ENCODE measurements at regions not wholly inside any gene's neighbourhood (a gene's known extent, or its start where the extent isn't known, plus 50 kb on each side); places are given as distances from the start of the nearest gene placed in this dataset.

DNA sequence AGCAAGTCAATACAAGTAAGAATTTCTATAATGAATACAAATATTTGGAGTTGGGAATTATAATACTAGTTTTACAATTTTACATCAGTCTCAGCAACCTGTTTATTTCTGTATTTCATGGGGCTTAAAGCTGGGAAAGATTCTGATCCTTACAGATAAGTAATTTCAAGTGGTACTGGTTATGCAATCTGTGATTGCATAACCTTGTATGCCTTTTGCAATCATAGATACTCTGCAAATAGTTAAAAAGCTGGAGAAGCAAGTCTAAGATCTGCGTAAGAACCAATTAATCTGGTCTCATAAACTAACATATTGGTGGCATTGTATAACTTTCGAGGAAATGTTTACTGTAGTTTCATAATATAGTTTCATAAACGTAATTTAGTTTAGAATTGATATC, 198.3 kb upstream of the PGR start:
- no peak for DNase-seq
- H3K4me1 Mint-ChIP-seq: no peaks in the 10 kb centered on the region
- ATAC-seq: no peak
- no peak overlapping the region for H3K4me3 Mint-ChIP-seq
- H3K27me3 Mint-ChIP-seq: no peaks in the 10 kb centered on the region
- no peak overlapping the region for H3K27ac Mint-ChIP-seq
- peaks cover 0 to 14% of the 10 kb centered on the region in 2 donors for H3K9me3 Mint-ChIP-seq

DNA sequence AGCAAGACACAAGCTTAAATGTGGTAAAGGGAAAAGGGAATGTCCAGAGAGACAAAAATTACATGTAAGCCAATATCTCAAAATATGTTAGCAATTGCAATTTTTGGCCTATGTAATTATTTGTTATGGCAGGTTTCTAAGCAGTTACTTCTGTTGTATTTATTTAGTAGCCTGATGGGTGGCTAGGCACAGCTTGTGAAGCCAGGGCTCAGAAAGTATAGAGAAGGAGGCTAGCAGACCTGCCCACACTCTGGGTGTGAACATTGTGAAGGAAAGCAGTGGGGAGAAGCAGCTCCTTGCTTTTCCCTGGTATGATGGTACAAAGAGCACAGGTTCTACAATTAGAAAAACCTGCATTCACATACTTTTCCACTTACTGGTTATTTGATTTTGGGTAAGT, 196.5 kb upstream of the PGR start:
- Mint-ChIP-seq H3K4me1 (no peaks in the 10 kb centered on the region), H3K9me3 (peaks cover 0 to 15% of the 10 kb centered on the region in 2 donors), H3K27me3 (no peaks in the 10 kb centered on the region), H3K27ac (no peak overlapping the region), H3K4me3 (no peak overlapping the region)
- ATAC-seq: no peak
- no peak for DNase-seq

DNA sequence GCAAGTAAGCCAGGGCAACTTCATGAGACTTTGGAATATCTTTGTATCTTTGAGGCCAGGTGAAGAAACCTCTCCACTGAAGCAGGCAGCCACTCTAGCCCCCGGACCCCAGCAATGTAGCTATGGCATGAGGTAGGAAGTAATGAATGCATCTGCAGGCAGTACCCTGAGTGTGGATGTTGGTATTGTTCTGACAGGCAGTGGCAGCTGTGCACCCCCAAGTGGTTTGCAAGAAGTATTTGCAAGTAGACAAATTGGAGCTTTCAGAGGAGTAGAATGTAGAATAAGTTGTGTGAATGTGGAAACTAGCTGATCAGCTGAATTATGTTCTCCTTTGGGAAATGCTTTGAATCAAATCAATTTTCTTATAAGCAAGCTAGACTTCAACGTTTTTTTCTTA, 194.4 kb upstream of the PGR start:
- Mint-ChIP-seq H3K9me3 (peaks cover 6 to 10% of the 10 kb centered on the region in 2 donors), H3K27ac (no peak overlapping the region), H3K4me1 (no peaks in the 10 kb centered on the region), H3K4me3 (no peak overlapping the region), H3K27me3 (no peaks in the 10 kb centered on the region)
- DNase-seq: no peak
- no peak for ATAC-seq

DNA sequence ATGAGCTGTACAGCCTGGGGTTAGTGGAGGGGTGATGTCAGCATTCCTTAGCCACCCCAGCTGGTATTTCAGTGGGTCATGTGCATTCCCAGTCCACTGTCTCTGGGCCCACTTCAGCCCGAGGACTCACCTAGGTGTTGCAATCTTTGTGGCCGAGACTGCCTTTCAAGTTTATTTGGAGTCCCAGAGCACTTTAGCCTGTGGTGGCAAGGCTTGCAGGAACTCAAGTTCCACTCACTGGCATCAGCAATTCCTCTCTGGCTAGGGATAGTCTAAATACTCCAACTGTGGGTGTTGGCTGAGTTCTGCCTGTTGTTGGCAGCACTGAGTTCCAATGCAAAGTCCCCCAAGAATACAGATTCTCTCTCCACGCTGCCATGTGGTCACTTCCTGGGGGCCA, 191.6 kb upstream of the PGR start:
- DNase-seq: no peak
- Mint-ChIP-seq H3K9me3 (peaks cover 6 to 9% of the 10 kb centered on the region in 2 donors), H3K27me3 (no peaks in the 10 kb centered on the region), H3K4me3 (no peak overlapping the region), H3K27ac (no peak overlapping the region), H3K4me1 (no peaks in the 10 kb centered on the region)
- no peak for ATAC-seq

DNA sequence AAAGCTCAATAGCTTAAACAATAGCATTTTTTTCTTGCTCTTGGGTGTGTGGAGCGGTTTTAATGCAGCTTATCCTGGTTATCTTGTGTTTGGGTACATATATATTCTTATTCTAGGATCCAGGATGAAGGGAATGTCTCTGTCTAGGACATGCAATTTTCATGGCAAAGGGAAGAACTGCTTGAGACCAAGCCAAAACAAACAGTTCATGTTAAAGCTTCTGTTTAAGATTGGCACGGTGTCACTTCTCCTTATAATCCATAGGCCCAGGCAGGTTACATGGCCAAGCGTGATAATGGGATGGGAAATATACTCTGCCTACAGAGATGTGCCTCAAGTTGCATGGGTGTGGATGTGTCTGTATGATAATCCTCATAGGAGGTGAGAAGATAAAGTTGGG, 177.1 kb upstream of the PGR start:
- DNase-seq (no peak), ATAC-seq (no peak)
- H3K27me3 Mint-ChIP-seq: no peaks in the 10 kb centered on the region
- no peaks in the 10 kb centered on the region for H3K4me1 Mint-ChIP-seq
- H3K9me3 Mint-ChIP-seq: peaks cover 0 to 14% of the 10 kb centered on the region in 2 donors
- H3K4me3 Mint-ChIP-seq: no peak overlapping the region
- H3K27ac Mint-ChIP-seq: no peak overlapping the region

DNA sequence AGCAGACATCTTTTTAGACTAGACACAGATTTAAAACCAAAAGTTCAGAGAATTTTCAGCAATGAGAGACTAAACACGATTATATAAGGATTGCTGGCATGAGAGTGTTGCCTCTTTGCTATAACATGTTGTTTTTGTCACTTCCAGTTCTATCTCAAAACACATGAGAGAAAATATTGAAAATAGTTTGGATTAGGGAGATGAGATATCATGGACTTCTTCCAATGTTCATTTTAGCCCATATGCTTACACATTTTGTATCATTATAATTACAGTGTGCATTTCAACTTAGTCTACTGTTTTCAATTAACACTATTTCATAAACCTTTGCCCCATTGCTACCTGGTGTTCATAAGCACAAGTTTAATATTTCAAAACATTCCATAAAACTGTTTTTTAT, 175.9 kb upstream of the PGR start:
- ATAC-seq: no peak

DNA sequence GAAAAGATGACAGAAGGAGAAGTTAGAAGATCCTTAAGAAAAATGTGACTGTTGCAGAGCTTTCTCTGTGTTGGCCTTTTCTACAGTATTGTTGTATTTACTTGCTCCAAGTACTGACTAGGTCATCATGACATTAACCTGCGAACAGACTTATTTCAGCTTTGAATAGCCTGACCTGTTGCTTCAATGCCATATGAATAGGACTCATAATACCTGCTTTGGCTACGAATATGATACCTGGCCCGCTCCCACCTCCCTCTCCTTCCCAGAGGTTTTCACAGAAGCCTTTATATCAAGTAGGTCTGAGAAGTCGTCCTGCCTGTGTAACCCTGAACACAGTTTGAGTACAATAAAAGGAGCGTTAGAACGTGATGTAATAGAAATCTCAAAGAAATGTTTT, 169.6 kb upstream of the PGR start:
- H3K27ac Mint-ChIP-seq: no peak overlapping the region
- peaks cover 10 to 24% of the 10 kb centered on the region in 2 donors for H3K9me3 Mint-ChIP-seq
- DNase-seq (no peak), ATAC-seq (no peak)
- no peaks in the 10 kb centered on the region for H3K4me1 Mint-ChIP-seq
- H3K4me3 Mint-ChIP-seq: no peak overlapping the region
- H3K27me3 Mint-ChIP-seq: no peaks in the 10 kb centered on the region

More for the DNA sequence above, 175.9 kb upstream of the PGR start:
- H3K9me3 Mint-ChIP-seq: peaks cover 0 to 4% of the 10 kb centered on the region in 2 donors
- H3K27me3 Mint-ChIP-seq: no peaks in the 10 kb centered on the region
- no peaks in the 10 kb centered on the region for H3K4me1 Mint-ChIP-seq
- no peak overlapping the region for H3K27ac Mint-ChIP-seq
- DNase-seq: no peak
- H3K4me3 Mint-ChIP-seq: no peak overlapping the region

DNA sequence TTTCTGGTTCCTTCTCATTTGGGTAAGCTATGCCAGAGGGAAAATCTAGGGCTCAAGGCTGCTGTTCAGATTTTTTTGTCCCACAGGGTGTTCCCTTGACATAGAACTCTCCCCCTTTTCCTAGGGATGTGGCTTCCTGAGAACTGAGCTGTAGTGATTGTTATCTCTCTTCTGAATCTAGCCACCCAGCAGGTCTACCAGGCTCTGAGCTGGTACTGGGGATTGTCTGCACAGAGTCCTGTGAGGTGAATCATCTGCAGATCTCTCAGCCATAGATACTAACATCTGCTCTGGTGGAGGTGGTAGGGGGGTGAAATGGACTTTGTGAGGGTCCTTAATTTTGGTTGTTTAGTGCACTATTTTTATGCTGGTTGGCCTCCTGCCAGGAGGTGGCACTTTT, 167.3 kb upstream of the PGR start:
- no peak for DNase-seq
- no peak for ATAC-seq
- Mint-ChIP-seq H3K4me3 (no peak overlapping the region), H3K4me1 (no peaks in the 10 kb centered on the region), H3K9me3 (peaks cover 10 to 38% of the 10 kb centered on the region in 2 donors), H3K27me3 (no peaks in the 10 kb centered on the region), H3K27ac (no peak overlapping the region)

DNA sequence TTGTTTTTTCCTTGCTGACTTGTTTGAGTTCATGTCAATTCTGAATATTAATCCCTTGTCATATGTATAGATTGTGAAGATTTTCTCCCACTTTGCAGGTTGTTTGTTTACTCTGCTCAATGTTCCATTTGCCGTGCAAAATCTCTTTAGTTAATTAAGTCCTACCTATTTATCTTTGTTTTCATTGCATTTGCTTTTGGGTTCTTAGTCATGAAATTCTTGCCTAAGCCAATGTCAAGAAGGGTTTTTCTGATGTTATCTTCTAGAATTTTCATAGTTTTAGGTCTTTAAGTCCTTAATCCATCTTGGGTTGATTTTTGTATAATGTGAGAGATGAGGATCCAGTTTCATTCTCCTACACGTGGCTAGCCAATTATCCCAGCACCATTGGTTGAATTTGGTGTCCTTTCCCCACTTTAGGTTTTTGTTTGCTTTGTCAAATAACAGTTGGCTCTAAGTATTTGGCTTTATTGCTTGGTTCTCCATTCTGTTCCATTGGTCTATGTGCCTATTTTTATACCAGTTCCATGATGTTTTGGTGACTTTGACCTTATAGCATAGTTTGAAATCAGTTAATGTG, 163.1 kb upstream of the PGR start:
- no peaks in the 10 kb centered on the region for H3K27me3 Mint-ChIP-seq
- H3K9me3 Mint-ChIP-seq: peaks cover 15 to 33% of the 10 kb centered on the region in 2 donors
- H3K4me1 Mint-ChIP-seq: no peaks in the 10 kb centered on the region
- ATAC-seq (no peak), DNase-seq (no peak)
- H3K27ac Mint-ChIP-seq: no peak overlapping the region
- no peak overlapping the region for H3K4me3 Mint-ChIP-seq

DNA sequence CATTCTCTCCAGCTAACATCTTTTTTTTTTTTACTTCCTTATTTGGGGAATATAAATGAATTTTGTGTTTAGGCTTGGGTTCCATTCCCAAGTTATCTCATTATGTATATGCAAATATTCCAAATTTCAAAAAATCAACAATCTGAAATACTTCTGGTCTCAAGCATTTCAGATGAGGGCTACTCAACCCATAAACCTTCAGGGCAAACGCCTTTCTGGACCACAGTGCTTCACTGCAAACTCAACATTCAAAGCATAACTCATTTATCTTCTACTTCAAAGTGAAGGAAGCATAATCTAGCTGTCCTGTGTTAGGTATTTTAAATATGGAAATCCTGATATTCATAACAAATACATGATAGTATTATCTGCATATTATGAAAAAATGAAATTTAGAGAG, 161.7 kb upstream of the PGR start:
- peaks cover 11 to 21% of the 10 kb centered on the region in 2 donors for H3K9me3 Mint-ChIP-seq
- no peaks in the 10 kb centered on the region for H3K27me3 Mint-ChIP-seq
- H3K27ac Mint-ChIP-seq: no peak overlapping the region
- no peak overlapping the region for H3K4me3 Mint-ChIP-seq
- DNase-seq: no peak
- ATAC-seq: no peak
- H3K4me1 Mint-ChIP-seq: no peaks in the 10 kb centered on the region

DNA sequence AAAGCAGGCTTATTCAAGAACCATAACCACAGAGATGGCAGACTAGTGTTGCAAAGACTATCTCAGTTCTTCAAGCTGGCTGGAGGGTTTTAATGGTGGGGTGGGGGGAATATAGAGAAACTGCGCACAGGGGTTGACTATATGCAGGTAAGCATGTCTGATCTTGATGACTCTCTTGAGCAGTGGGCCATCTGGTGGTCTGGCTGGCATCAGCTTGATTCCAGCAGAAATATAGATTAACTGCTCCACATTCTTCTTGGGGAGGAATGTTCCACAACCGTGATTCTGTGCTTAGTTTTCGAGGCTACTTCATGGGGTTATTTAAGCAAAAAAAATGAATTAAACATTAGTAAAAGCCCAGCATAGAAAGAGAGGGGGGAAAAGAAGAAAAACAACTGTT, 158.8 kb upstream of the PGR start:
- ATAC-seq: no peak

DNA sequence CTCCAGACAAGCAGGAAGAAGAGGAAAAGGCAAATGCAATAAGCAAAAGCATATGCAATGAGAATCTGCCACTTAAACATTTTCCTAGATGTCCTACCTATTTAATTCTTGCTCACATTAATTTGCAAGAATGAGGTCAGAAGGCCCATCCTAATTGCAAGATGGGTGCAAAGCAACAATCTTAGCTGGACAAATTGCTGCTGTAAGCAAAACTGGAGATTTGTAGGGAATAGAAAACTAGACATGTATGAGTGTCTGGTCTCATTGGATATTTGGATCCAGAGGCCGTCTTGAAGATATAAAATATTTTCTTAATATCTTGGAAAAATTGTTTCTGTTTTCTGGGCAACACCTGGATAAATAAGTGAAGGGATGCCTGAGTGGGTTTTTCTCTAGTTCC, 150.1 kb upstream of the PGR start:
- Mint-ChIP-seq H3K9me3 (peaks cover 0 to 8% of the 10 kb centered on the region in 2 donors), H3K4me3 (no peak overlapping the region), H3K27ac (no peak overlapping the region), H3K4me1 (no peaks in the 10 kb centered on the region), H3K27me3 (no peaks in the 10 kb centered on the region)
- ATAC-seq: no peak
- no peak for DNase-seq

More for the DNA sequence above, 158.8 kb upstream of the PGR start:
- Mint-ChIP-seq H3K4me1 (no peaks in the 10 kb centered on the region), H3K9me3 (peaks cover 5 to 9% of the 10 kb centered on the region in 2 donors), H3K27ac (no peak overlapping the region), H3K27me3 (no peaks in the 10 kb centered on the region), H3K4me3 (no peak overlapping the region)
- no peak for DNase-seq

DNA sequence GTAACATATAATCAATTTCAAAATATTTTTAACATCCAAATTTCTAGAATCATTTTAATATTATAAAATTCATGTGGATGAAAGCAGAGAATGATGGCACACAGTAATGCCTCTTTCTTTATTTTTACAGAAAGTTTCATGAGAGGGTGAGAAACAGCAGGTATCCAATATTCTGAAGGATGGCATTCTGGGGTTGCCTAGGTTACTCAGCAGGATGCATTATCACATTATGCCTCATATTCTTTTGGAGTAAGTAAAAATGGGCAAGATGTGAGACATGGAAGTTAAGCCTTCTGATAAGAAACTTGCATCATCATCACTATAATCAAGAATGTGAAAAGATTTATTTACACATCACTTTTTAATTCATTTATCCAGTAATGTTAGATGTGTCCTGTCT, 148.7 kb upstream of the PGR start:
- ATAC-seq (no peak), DNase-seq (no peak)
- no peak overlapping the region for H3K27ac Mint-ChIP-seq
- no peaks in the 10 kb centered on the region for H3K27me3 Mint-ChIP-seq
- peaks cover 0 to 8% of the 10 kb centered on the region in 2 donors for H3K9me3 Mint-ChIP-seq
- no peak overlapping the region for H3K4me3 Mint-ChIP-seq
- no peaks in the 10 kb centered on the region for H3K4me1 Mint-ChIP-seq

DNA sequence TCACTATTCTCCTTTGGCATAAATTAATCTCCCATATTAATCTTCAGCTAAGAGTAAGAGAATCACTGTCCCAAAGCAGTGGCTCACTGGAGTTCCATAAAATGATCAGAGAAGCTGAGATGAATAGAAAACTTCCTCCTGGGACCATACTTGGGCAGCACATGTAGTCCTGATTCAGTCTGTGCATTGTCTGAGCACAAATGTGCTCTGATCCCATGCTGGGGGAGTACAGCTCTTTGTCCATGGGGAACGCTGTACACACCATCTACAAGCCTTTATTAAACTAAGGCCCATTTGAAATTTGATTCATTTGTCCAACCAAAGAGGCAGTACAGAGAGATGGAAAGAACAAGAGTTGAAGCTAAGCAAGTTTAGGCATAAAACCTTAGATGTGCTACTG, 147.4 kb upstream of the PGR start:
- Mint-ChIP-seq H3K4me1 (no peaks in the 10 kb centered on the region), H3K27me3 (no peaks in the 10 kb centered on the region), H3K27ac (no peak overlapping the region), H3K9me3 (peaks cover 0 to 19% of the 10 kb centered on the region in 2 donors), H3K4me3 (no peak overlapping the region)
- ATAC-seq: no peak
- DNase-seq: no peak

DNA sequence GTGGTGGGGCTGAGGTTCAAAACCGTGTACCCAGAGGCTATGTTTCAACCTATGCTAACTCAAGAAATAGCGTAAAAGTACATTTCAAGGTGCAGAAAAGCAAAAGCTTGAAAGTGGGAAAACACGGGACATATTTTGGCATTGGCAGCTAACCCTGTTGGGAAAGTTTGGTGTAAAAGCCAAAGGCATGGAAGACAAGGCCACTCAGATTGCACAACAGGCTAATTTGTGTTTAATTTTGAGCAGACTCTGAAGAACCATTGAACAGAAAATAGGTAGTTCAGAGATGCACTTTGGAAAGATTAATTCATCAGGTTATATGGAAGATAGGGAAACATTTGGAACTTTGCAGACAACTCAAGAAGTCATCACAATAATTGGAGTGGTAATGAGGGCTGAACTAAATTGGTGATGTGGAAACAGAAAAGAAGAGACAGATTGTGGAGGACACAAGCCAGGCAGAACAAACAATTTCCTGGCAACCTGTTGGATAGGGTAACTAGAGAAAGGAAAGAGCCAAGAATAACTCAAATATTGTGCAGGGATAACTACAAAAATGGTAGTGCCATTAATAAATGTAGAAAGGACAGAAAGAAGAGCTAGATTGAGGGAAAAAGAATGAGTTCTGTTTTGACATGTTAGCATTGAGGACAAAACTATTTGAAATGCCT, 140.5 kb upstream of the PGR start:
- no peak for ATAC-seq
- H3K27ac Mint-ChIP-seq: peak overlapping the region in 1 of 2 donors; percentile 16
- no peaks in the 10 kb centered on the region for H3K4me1 Mint-ChIP-seq
- DNase-seq: no peak
- H3K9me3 Mint-ChIP-seq: peaks cover 0 to 12% of the 10 kb centered on the region in 2 donors
- no peak overlapping the region for H3K4me3 Mint-ChIP-seq
- no peaks in the 10 kb centered on the region for H3K27me3 Mint-ChIP-seq

DNA sequence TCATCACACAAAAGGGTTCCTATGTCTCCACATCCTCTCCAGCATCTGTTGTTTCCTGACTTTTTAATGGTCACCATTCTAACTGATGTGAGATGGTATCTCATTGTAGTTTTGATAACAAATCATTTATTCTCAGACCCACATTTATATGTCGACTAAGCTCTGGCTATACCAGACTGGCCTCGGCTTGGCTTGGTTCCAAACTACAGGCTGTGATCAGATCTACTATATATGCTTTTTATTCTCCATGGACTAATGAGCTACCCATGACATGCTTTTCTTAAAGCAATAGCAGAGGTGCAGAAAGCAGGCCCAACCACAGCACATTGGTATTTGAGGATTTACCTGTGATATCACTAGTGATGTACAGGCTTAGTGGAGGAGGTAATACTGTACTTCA, 139.8 kb upstream of the PGR start:
- Mint-ChIP-seq H3K27me3 (no peaks in the 10 kb centered on the region), H3K9me3 (peaks cover 0 to 12% of the 10 kb centered on the region in 2 donors), H3K4me1 (no peaks in the 10 kb centered on the region), H3K4me3 (no peak overlapping the region), H3K27ac (no peak overlapping the region)
- ATAC-seq: no peak
- DNase-seq: no peak

DNA sequence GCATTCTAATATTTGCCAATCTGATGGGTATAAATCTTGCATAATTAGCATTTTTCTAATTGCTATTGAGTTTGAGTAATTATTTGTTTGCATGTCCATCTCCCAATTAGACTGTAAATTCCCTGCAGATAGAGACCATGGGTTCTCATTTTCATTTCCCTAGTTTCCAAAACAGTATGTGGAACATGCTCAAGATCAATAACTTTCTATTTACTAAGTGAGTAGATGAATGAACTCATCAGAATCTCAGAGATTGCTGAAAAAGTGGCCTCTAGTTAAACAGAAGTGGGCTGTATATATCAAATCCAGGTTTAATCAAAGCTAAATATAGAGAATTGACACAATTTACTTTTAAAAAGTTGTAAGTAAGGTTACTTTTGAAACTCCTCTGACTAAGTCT, 138.0 kb upstream of the PGR start:
- ATAC-seq (no peak), DNase-seq (no peak)
- H3K9me3 Mint-ChIP-seq: peaks cover 0 to 5% of the 10 kb centered on the region in 2 donors
- no peaks in the 10 kb centered on the region for H3K4me1 Mint-ChIP-seq
- H3K27ac Mint-ChIP-seq: no peak overlapping the region
- no peaks in the 10 kb centered on the region for H3K27me3 Mint-ChIP-seq
- no peak overlapping the region for H3K4me3 Mint-ChIP-seq

Data from stimulated activated naive CD8-positive, alpha-beta T cell treated with anti-CD3 and anti-CD28 coated beads, Interleukin-15, amount 100 ng/mL, for 72 hours (primary cell).